Lower lobe of right lung (tissue), 2 donors: ENCODE measurements at regions not wholly inside any gene's neighbourhood (a gene's known extent, or its start where the extent isn't known, plus 50 kb on each side); places are given as distances from the start of the nearest gene placed in this dataset.
"Not testable (repeated sequence)": the region's sequence is repeated elsewhere in the genome, so short reads cannot be mapped to it uniquely, and the experiment has no call there.

Experiments used
- ATAC-seq, 2 donors: fragments of 200-7000 bp; cut with Tn5 transposase; one replicate each; pipeline ENCODE4 v1.9.1; 2020 to 2022; ENCODE audit warnings: mild to moderate bottlenecking in 2 of 2, moderate library complexity in 2 of 2
- DNase-seq: peaks from one replicate; pipeline ENCODE4 v3.0.0-alpha.2; 2020
- H3K27ac ChIP-seq: fragments of 200-600 bp; one replicate; pipeline ENCODE4 v1.8.0; 2022
- H3K27me3 ChIP-seq: fragments of 200-600 bp; one replicate; pipeline ENCODE4 v1.8.0; 2022; ENCODE audit warnings: low read depth
- H3K36me3 ChIP-seq: fragments of 200-600 bp; one replicate; pipeline ENCODE4 v1.8.0; 2022; ENCODE audit warnings: mild to moderate bottlenecking
- H3K4me1 ChIP-seq: fragments of 200-600 bp; one replicate; pipeline ENCODE4 v1.8.0; 2022
- H3K4me3 ChIP-seq: fragments of 200-600 bp; one replicate; pipeline ENCODE4 v1.8.0; 2022; ENCODE audit warnings: mild to moderate bottlenecking
- H3K9me3 ChIP-seq: fragments of 200-600 bp; one replicate; pipeline ENCODE4 v1.8.0; 2022
- CTCF ChIP-seq: fragments of 200-600 bp; IDR thresholded peaks from one replicate; pipeline ENCODE4 v1.8.0; 2022; ENCODE audit warnings: antibody characterized with exemption, mild to moderate bottlenecking
- intact Hi-C: fragments of 100-400 bp; cut with DNase I; formaldehyde crosslinking; loops from one replicate; pipeline ENCODE4 v1.11.0; 2022
- donor health status: DM: no; HTN: yes; CAD: no; lungs with severe emphysema.

DNA sequence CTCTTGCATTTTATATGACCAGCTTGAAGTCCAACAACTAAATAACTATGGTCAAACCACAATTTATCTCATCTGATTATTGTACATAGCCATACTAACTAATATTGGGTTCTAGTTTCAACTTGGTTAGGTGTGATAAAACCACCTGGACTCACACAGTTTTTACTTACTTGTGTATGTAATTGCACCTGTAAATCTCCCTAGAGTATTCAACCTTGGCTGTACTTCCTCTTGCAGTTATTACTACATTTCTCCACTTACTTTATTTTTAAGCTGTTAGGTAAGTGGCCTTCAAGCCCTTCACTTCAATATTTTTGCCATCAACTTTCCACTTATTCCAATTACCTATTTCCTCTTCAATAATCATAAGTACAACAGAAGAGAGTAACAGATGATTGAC, 115.8 kb upstream of the ANKRD50 start:
- Histone ChIP-seq H3K27me3 (no peaks in the 10 kb centered on the region), H3K9me3 (no peaks in the 10 kb centered on the region), H3K4me1 (no peaks in the 10 kb centered on the region), H3K27ac (no peak overlapping the region), H3K36me3 (no peaks in the 10 kb centered on the region), H3K4me3 (no peak overlapping the region)
- ATAC-seq: no peak
- TF ChIP-seq CTCF: no peak
- no peak for DNase-seq
- intact Hi-C loops: no loop called here

GRCh38 chr4:124817531-124817930, 105.0 kb upstream of the ANKRD50 start:
- no peak overlapping the region for H3K4me3 ChIP-seq
- TF ChIP-seq CTCF: no peak
- peaks cover 5% of the 10 kb centered on the region for H3K9me3 ChIP-seq
- no peak for DNase-seq
- no peak overlapping the region for H3K27ac ChIP-seq
- ATAC-seq: no peak
- H3K4me1 ChIP-seq: no peaks in the 10 kb centered on the region
- no peaks in the 10 kb centered on the region for H3K36me3 ChIP-seq
- intact Hi-C loops: no loop called here
- no peaks in the 10 kb centered on the region for H3K27me3 ChIP-seq

GRCh38 chr4:124812203-124812602, 99.7 kb upstream of the ANKRD50 start:
- intact Hi-C loops, ATAC-seq, H3K4me1 ChIP-seq, H3K27ac ChIP-seq, H3K36me3 ChIP-seq, H3K27me3 ChIP-seq, DNase-seq, H3K4me3 ChIP-seq: not testable (repeated sequence)
- peaks cover 17% of the 10 kb centered on the region for H3K9me3 ChIP-seq

GRCh38 chr4:124810827-124811226, 98.3 kb upstream of the ANKRD50 start:
- Histone ChIP-seq H3K9me3 (peaks cover 17% of the 10 kb centered on the region), H3K36me3 (no peaks in the 10 kb centered on the region), H3K4me1 (no peaks in the 10 kb centered on the region), H3K27me3 (no peaks in the 10 kb centered on the region), H3K4me3 (no peak overlapping the region), H3K27ac (no peak overlapping the region)
- intact Hi-C loops: no loop called here
- ATAC-seq: no peak
- TF ChIP-seq CTCF: no peak
- no peak for DNase-seq

GRCh38 chr4:124807421-124807820, 94.9 kb upstream of the ANKRD50 start:
- intact Hi-C loops: no loop called here
- ATAC-seq (no peak), DNase-seq (no peak)
- Histone ChIP-seq H3K4me3 (no peak overlapping the region), H3K9me3 (peaks cover 11% of the 10 kb centered on the region), H3K4me1 (no peaks in the 10 kb centered on the region), H3K36me3 (no peaks in the 10 kb centered on the region), H3K27ac (no peak overlapping the region), H3K27me3 (no peaks in the 10 kb centered on the region)
- TF ChIP-seq CTCF: no peak

- Histone ChIP-seq H3K4me1 (no peaks in the 10 kb centered on the region), H3K9me3 (peaks cover 3% of the 10 kb centered on the region), H3K36me3 (no peaks in the 10 kb centered on the region), H3K4me3 (no peak overlapping the region), H3K27me3 (no peaks in the 10 kb centered on the region), H3K27ac (no peak overlapping the region)
- intact Hi-C loops: no loop called here
- ATAC-seq (no peak), DNase-seq (no peak)
- TF ChIP-seq CTCF: no peak
These were observed 93.9 kb upstream of the ANKRD50 start for GRCh38 chr4:124806403-124806802.
